ENCODE measurements at regions not wholly inside any gene's neighbourhood (a gene's known extent, or its start where the extent isn't known, plus 50 kb on each side); places are given as distances from the start of the nearest gene placed in this dataset.

DNA sequence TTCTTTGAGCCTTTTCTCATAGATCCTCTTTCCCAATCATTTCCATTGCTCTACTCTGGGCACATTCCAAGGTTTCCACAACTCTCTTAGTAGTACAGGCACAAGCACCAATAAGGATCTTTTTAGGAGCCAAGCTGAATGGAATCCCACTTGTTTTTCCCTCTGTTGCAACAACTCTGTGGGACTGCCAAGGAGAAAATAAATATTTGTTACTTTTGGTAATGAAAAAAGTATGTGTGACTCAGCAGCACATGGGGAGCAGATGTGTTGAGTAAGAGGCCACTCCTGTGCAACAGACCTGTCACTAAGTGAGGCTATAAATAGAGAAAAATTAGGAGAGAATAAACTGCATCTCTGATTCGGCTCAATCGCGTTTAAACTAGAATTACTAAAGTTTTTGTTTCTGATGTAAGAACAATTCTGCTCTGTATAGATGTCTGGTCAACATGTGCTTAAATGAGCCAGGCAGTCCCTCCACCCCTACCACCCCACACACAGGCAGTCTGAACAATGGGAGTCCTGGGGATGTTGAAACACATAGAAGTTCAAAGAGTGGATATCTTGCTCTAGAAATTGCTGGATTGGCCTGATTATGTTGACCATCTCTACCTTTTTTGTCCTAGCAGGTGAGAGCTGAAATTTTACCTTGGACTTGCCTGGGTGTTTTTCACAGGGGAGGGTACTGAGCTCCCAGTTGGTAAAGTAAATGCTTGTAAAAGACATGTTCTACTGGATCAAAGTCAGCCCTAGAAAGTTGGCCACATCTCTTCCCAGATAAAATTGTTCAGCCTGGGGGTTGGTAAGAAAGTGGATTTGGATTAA, 244.3 kb upstream of the NOVA1 start:
- H3K27me3 Mint-ChIP-seq (ENCODE audit: insufficient read depth, unreplicated experiment), result no peaks in the 10 kb centered on the region
- CTCF ChIA-PET, result no interaction called here
- H3K4me1 ChIP-seq, result peaks cover 44% of the 10 kb centered on the region

DNA sequence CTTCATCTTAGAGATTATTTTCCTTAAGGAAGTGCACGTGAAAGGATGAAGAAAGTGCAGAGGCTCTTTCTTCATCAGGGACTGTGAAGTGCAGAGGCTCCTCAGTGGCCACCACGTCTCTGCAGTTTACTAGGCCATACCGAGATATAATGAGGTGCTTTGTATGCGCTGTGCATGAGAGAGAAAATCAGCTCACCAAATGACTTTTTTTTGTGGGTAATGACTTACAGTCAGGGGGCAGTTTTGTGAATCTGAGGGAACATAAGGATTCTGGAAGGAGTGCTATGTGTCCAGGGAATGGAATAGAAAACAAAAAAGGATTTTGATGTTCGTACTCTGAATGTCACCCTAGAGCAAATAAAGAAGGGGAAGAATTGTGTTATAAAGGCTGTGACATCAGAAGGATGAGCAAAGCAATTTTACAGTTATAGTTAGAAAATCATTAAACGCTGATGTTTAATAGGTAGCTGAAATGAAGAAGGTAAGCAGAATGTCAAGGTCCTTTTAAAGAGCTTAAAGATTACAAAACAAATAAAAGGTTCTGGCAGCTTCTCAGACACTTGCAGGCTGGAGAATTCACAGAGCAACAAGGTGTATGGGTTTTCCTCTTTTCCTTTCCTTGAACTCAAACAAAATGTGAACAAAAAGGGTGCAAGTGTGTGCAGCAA, 247.5 kb upstream of the NOVA1 start:
- no peaks in the 10 kb centered on the region for H3K27me3 ChIP-seq (replicated peaks; ENCODE audit: control insufficient read depth, insufficient read depth, low read length)
- Mint-ChIP-seq H3K4me3 (ENCODE audit: unreplicated experiment) (no peak overlapping the region), H3K4me1 (ENCODE audit: low read depth, unreplicated experiment) (peaks cover 30% of the 10 kb centered on the region), H3K27ac (ENCODE audit: unreplicated experiment) (peak overlapping the region; percentile 47), H3K36me3 (ENCODE audit: insufficient read depth, unreplicated experiment) (peaks cover 7% of the 10 kb centered on the region), H3K27me3 (ENCODE audit: insufficient read depth, unreplicated experiment) (no peaks in the 10 kb centered on the region), H3K9me3 (ENCODE audit: unreplicated experiment) (no peaks in the 10 kb centered on the region)
- no peak overlapping the region for H3K4me3 ChIP-seq (ENCODE audit: low read depth, low read length)
- intact Hi-C loops (cut with micrococcal nuclease; ENCODE audit: unreplicated experiment), result no loop called here
- no peaks in the 10 kb centered on the region for H3K36me3 ChIP-seq (ENCODE audit: control insufficient read depth, insufficient read depth, low read length)
- ChIA-PET CTCF (interaction anchor here (0.6 kb wide), 1 partner anchor 733 kb away, joined by 3 read pairs; no protein-coding TSS in a partner anchor), POLR2A (no interaction called here)
- H3K4me1 ChIP-seq, result peaks cover 28% of the 10 kb centered on the region
- no peak for DNase-seq
- BruUV-seq (replicated peaks), result no TSS peak
- no peak for TF ChIP-seq CTCF (IDR thresholded peaks at IDR 0.05; ENCODE audit: insufficient read depth in 1 of 2, low read depth in 1 of 2, low read length in 1 of 2, severe bottlenecking in 1 of 2, unreplicated experiment in 1 of 2)
- H3K9me3 ChIP-seq, result no peaks in the 10 kb centered on the region

More for the DNA sequence above, 244.3 kb upstream of the NOVA1 start:
- peak overlapping the region; percentile 8 for H3K4me3 Mint-ChIP-seq (ENCODE audit: unreplicated experiment)
- TSS peak; percentile 77 for BruUV-seq (replicated peaks)
- no peak for TF ChIP-seq CTCF (IDR thresholded peaks at IDR 0.05; ENCODE audit: insufficient read depth in 1 of 2, low read depth in 1 of 2, low read length in 1 of 2, severe bottlenecking in 1 of 2, unreplicated experiment in 1 of 2)
- no peaks in the 10 kb centered on the region for H3K9me3 Mint-ChIP-seq (ENCODE audit: unreplicated experiment)
- peak overlapping the region; percentile 86 for H3K27ac Mint-ChIP-seq (ENCODE audit: unreplicated experiment)
- no peak overlapping the region for H3K4me3 ChIP-seq (ENCODE audit: low read depth, low read length)
- peaks cover 7% of the 10 kb centered on the region for H3K36me3 Mint-ChIP-seq (ENCODE audit: insufficient read depth, unreplicated experiment)
- H3K36me3 ChIP-seq (ENCODE audit: control insufficient read depth, insufficient read depth, low read length), result no peaks in the 10 kb centered on the region
- peak; percentile 47 to 65 for DNase-seq
- intact Hi-C loops (cut with micrococcal nuclease; ENCODE audit: unreplicated experiment), result loop anchor here (1.0 kb wide), 1 partner anchor 25 kb away; no protein-coding TSS in a partner anchor
- POLR2A ChIA-PET, result no interaction called here
- peaks cover 39% of the 10 kb centered on the region for H3K4me1 Mint-ChIP-seq (ENCODE audit: low read depth, unreplicated experiment)
- H3K27me3 ChIP-seq (replicated peaks; ENCODE audit: control insufficient read depth, insufficient read depth, low read length), result no peaks in the 10 kb centered on the region
- no peaks in the 10 kb centered on the region for H3K9me3 ChIP-seq

DNA sequence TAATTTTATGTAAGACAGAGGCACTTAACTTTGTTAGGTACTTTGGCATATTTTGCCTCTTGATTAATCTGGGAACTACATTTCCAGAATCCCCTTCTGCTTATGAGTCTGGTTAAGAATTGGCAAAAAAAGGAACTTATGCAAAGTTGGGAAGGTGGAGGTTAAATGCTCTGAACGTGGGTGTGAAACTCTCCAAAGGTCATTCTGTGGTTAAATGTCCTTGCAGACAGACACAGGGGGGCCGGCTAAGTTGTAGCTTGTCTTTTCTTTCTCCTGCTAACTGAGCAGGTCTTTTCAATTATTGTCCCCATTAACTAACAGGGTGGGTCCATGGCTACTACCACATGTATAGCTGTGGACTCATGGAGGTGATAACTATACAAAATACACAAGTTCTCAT, 248.6 kb upstream of the NOVA1 start:
- H3K27me3 Mint-ChIP-seq (ENCODE audit: insufficient read depth, unreplicated experiment), result no peaks in the 10 kb centered on the region
- DNase-seq, result no peak
- no peaks in the 10 kb centered on the region for H3K36me3 ChIP-seq (ENCODE audit: control insufficient read depth, insufficient read depth, low read length)
- no peaks in the 10 kb centered on the region for H3K9me3 ChIP-seq
- no peaks in the 10 kb centered on the region for H3K9me3 Mint-ChIP-seq (ENCODE audit: unreplicated experiment)
- H3K4me3 Mint-ChIP-seq (ENCODE audit: unreplicated experiment), result no peak overlapping the region
- CTCF ChIA-PET, result no interaction called here
- no peak for TF ChIP-seq CTCF (IDR thresholded peaks at IDR 0.05; ENCODE audit: insufficient read depth in 1 of 2, low read depth in 1 of 2, low read length in 1 of 2, severe bottlenecking in 1 of 2, unreplicated experiment in 1 of 2)
- intact Hi-C loops (cut with micrococcal nuclease; ENCODE audit: unreplicated experiment), result no loop called here
- H3K4me3 ChIP-seq (ENCODE audit: low read depth, low read length), result no peak overlapping the region
- peaks cover 17% of the 10 kb centered on the region for H3K4me1 ChIP-seq
- H3K36me3 Mint-ChIP-seq (ENCODE audit: insufficient read depth, unreplicated experiment), result peaks cover 7% of the 10 kb centered on the region
- H3K27ac Mint-ChIP-seq (ENCODE audit: unreplicated experiment), result no peak overlapping the region
- BruUV-seq (replicated peaks), result no TSS peak
- no peaks in the 10 kb centered on the region for H3K27me3 ChIP-seq (replicated peaks; ENCODE audit: control insufficient read depth, insufficient read depth, low read length)
- POLR2A ChIA-PET, result no interaction called here
- peaks cover 24% of the 10 kb centered on the region for H3K4me1 Mint-ChIP-seq (ENCODE audit: low read depth, unreplicated experiment)

All from Caco-2 (cell line).